H9 (cell line): ENCODE measurements at regions not wholly inside any gene's neighbourhood (a gene's known extent, or its start where the extent isn't known, plus 50 kb on each side); places are given as distances from the start of the nearest gene placed in this dataset.

Experiments
- DNase-seq: peaks from one replicate; pipeline ENCODE4 v3.0.0-alpha.2; 2017
- H2AFZ ChIP-seq: one replicate; pipeline ENCODE4 v1.6.1; 2013; ENCODE audit warnings: mild to moderate bottlenecking, low read length, control low read depth, moderate library complexity
- H2AK5ac ChIP-seq: 2 replicates; pipeline ENCODE4 v1.6.1; 2013; ENCODE audit warnings: low read length, control low read depth, mixed read lengths; ENCODE audit not compliant: insufficient read length
- H2BK120ac ChIP-seq: one replicate; pipeline ENCODE4 v1.6.1; 2013; ENCODE audit warnings: low read depth, mild to moderate bottlenecking, low read length, control low read depth, inconsistent platforms; ENCODE audit not compliant: poor library complexity, severe bottlenecking
- H2BK12ac ChIP-seq: 2 replicates; pipeline ENCODE4 v1.6.1; 2013; ENCODE audit warnings: low read length, control low read depth, mixed read lengths, low read depth; ENCODE audit not compliant: insufficient read length
- H2BK15ac ChIP-seq: 2 replicates; pipeline ENCODE4 v1.6.1; 2013; ENCODE audit warnings: low read depth, low read length, control low read depth
- H2BK20ac ChIP-seq: one replicate; pipeline ENCODE4 v1.6.1; 2013; ENCODE audit warnings: low read depth, mild to moderate bottlenecking, low read length, control low read depth, inconsistent platforms; ENCODE audit not compliant: poor library complexity, severe bottlenecking
- H2BK5ac ChIP-seq: 2 replicates; pipeline ENCODE4 v1.6.1; 2013; ENCODE audit warnings: low read length, control low read depth, mixed read lengths; ENCODE audit not compliant: insufficient read length
- H3K14ac ChIP-seq: 2 replicates; pipeline ENCODE4 v1.6.1; 2013; ENCODE audit warnings: low read length, control low read depth; ENCODE audit not compliant: insufficient read depth
- H3K18ac ChIP-seq: 2 replicates; pipeline ENCODE4 v1.6.1; 2013; ENCODE audit warnings: low read depth, mild to moderate bottlenecking, mixed read lengths, low read length, control low read depth; ENCODE audit not compliant: insufficient read length
- H3K23ac ChIP-seq: 2 replicates; pipeline ENCODE4 v1.6.1; 2013; ENCODE audit warnings: low read length, control low read depth, mixed read lengths, low read depth; ENCODE audit not compliant: insufficient read length
- H3K23me2 ChIP-seq: 2 replicates; pipeline ENCODE4 v1.6.1; 2013; ENCODE audit warnings: low read depth, mild to moderate bottlenecking, mixed read lengths, low read length, control low read depth; ENCODE audit not compliant: insufficient read length, poor library complexity, severe bottlenecking
- H3K27ac ChIP-seq: 2 replicates; pipeline ENCODE4 v1.5.1; 2013; ENCODE audit warnings: low read length, control low read depth, mixed read lengths, low read depth; ENCODE audit not compliant: insufficient read length
- H3K27me3 ChIP-seq: 2 replicates; pipeline ENCODE4 v1.6.1; 2013; ENCODE audit warnings: low read length, control low read depth, inconsistent platforms; ENCODE audit not compliant: insufficient read depth
- H3K4ac ChIP-seq: 2 replicates; pipeline ENCODE4 v1.6.1; 2013; ENCODE audit warnings: low read depth, mild to moderate bottlenecking, control low read depth, inconsistent platforms, low read length, moderate library complexity
- H3K4me1 ChIP-seq: 2 replicates; pipeline ENCODE4 v1.6.1; 2013; ENCODE audit warnings: low read length, control low read depth, inconsistent platforms; ENCODE audit not compliant: insufficient read depth
- H3K4me2 ChIP-seq: 2 replicates; pipeline ENCODE4 v1.6.1; 2013; ENCODE audit warnings: low read length, control low read depth, mixed read lengths; ENCODE audit not compliant: insufficient read length, insufficient read depth
- H3K56ac ChIP-seq: 2 replicates; pipeline ENCODE4 v1.6.1; 2013; ENCODE audit warnings: low read depth, mild to moderate bottlenecking, mixed read lengths, low read length, control low read depth; ENCODE audit not compliant: insufficient read length
- H3K79me1 ChIP-seq: 2 replicates; pipeline ENCODE4 v1.6.1; 2013; ENCODE audit warnings: low read depth, mild to moderate bottlenecking, moderate library complexity, low read length, control low read depth, inconsistent platforms; ENCODE audit not compliant: insufficient read depth, poor library complexity, severe bottlenecking
- H3K79me2 ChIP-seq: 2 replicates; pipeline ENCODE4 v1.6.1; 2013; ENCODE audit warnings: low read length, control low read depth, inconsistent platforms; ENCODE audit not compliant: insufficient read depth
- H3K9ac ChIP-seq: 2 replicates; pipeline ENCODE4 v1.6.1; 2013; ENCODE audit warnings: low read length, control low read depth, mixed read lengths; ENCODE audit not compliant: insufficient read length; ENCODE audit errors: extremely low read depth
- H3K9me3 ChIP-seq: one replicate; pipeline ENCODE4 v1.6.1; 2013; ENCODE audit warnings: low read depth, low read length, inconsistent platforms; ENCODE audit not compliant: control insufficient read depth
- H3T11ph ChIP-seq: one replicate; pipeline ENCODE4 v1.6.1; 2013; ENCODE audit warnings: mild to moderate bottlenecking, low read length, control low read depth, inconsistent platforms
- H4K20me1 ChIP-seq: one replicate; pipeline ENCODE4 v1.6.1; 2013; ENCODE audit not compliant: control insufficient read depth, insufficient read length, insufficient read depth
- H4K5ac ChIP-seq: 2 replicates; pipeline ENCODE4 v1.6.1; 2013; ENCODE audit warnings: low read depth, mild to moderate bottlenecking, mixed read lengths, low read length, control low read depth; ENCODE audit not compliant: insufficient read length
- H4K8ac ChIP-seq: replicated peaks from 2 replicates; pipeline ENCODE4 v1.6.1; 2013; ENCODE audit warnings: low read length, control low read depth, mixed read lengths, low read depth; ENCODE audit not compliant: insufficient read length
- H4K91ac ChIP-seq: 2 replicates; pipeline ENCODE4 v1.6.1; 2013; ENCODE audit warnings: low read depth, mild to moderate bottlenecking, moderate library complexity, mixed read lengths, low read length, control low read depth; ENCODE audit not compliant: insufficient read length
- H3K27ac Mint-ChIP-seq, 3 experiments: 2 replicates in 2 of 3; 3 replicates in 1 of 3; pipeline ENCODE4 v1.8.0; 2020 to 2021; ENCODE audit warnings: mixed read lengths in 3 of 3, mild to moderate bottlenecking in 1 of 3, moderate library complexity in 1 of 3
- H3K27me3 Mint-ChIP-seq: 2 replicates; pipeline ENCODE4 v1.8.0; 2021; ENCODE audit warnings: low read depth, mild to moderate bottlenecking, moderate library complexity, mixed read lengths
- H3K36me3 Mint-ChIP-seq, 3 experiments: 2 replicates in 2 of 3; 3 replicates in 1 of 3; pipeline ENCODE4 v1.8.0; 2020 to 2021; ENCODE audit warnings: low read depth in 3 of 3, mixed read lengths in 3 of 3; ENCODE audit not compliant: insufficient read depth in 1 of 3
- H3K4me1 Mint-ChIP-seq, 2 experiments: 2 replicates each; pipeline ENCODE4 v1.8.0; 2020; ENCODE audit warnings: mixed read lengths in 2 of 2
- H3K4me3 Mint-ChIP-seq, 2 experiments: 2 replicates in 1 of 2; 3 replicates in 1 of 2; pipeline ENCODE4 v1.8.0; 2020 to 2021; ENCODE audit warnings: mild to moderate bottlenecking in 2 of 2, mixed read lengths in 2 of 2, moderate library complexity in 1 of 2
- H3K9me3 Mint-ChIP-seq, 2 experiments: 2 replicates in 1 of 2; 3 replicates in 1 of 2; pipeline ENCODE4 v1.8.0; 2020; ENCODE audit warnings: mild to moderate bottlenecking in 2 of 2, mixed read lengths in 2 of 2, moderate library complexity in 1 of 2
- CTCF ChIP-seq: fragments of 200-600 bp; sonication (generic); conservative IDR thresholded peaks from 3 replicates; pipeline ENCODE4 v1.8.0; 2021; ENCODE audit warnings: antibody characterized with exemption, mild to moderate bottlenecking
- WGBS: extraction: QIAGEN DNeasy Blood & Tissue Kit; methylation state at CpG from one replicate; pipeline ENCODE4 v1.1.7; 2013; ENCODE audit warnings: missing lambda C conversion rate, low lambda C conversion rate, mixed read lengths; ENCODE audit not compliant: insufficient read length; ENCODE audit errors: extremely low coverage; 5-methylcytosine and 5-hydroxymethylcytosine counted together

GRCh38 chr10:113356794-113357680, 195.8 kb upstream of the HABP2 start:
- H3K18ac ChIP-seq = no peak overlapping the region
- DNase-seq = no peak
- no peak overlapping the region for H3K4me2 ChIP-seq
- no peaks in the 10 kb centered on the region for H4K20me1 ChIP-seq
- Mint-ChIP-seq H3K4me1 (peaks cover 2 to 16% of the 10 kb centered on the region in 2 experiments), H3K4me3 (no peak overlapping the region), H3K27me3 (peaks cover 3% of the 10 kb centered on the region), H3K27ac (no peak overlapping the region), H3K36me3 (no peaks in the 10 kb centered on the region), H3K9me3 (no peaks in the 10 kb centered on the region)
- H2BK120ac ChIP-seq = no peak overlapping the region
- H3K79me1 ChIP-seq = no peaks in the 10 kb centered on the region
- H4K91ac ChIP-seq = no peak overlapping the region
- H3K56ac ChIP-seq = no peak overlapping the region
- H3K4me1 ChIP-seq = no peaks in the 10 kb centered on the region
- no peak overlapping the region for H3K27ac ChIP-seq
- H3K79me2 ChIP-seq = no peaks in the 10 kb centered on the region
- no peak overlapping the region for H3K14ac ChIP-seq
- TF ChIP-seq CTCF = no peak
- no peaks in the 10 kb centered on the region for H3K9me3 ChIP-seq
- no peaks in the 10 kb centered on the region for H3K23me2 ChIP-seq
- no CpG with 5 or more reads among the region's 5 CpGs for WGBS
- H3K23ac ChIP-seq = no peak overlapping the region
- H3K9ac ChIP-seq = no peak overlapping the region
- H2BK12ac ChIP-seq = no peak overlapping the region
- H2AK5ac ChIP-seq = no peak overlapping the region
- no peak overlapping the region for H4K5ac ChIP-seq
- no peak overlapping the region for H2AFZ ChIP-seq
- H3K27me3 ChIP-seq = no peaks in the 10 kb centered on the region
- no peak overlapping the region for H3K4ac ChIP-seq
- H2BK20ac ChIP-seq = no peak overlapping the region
- H3T11ph ChIP-seq = no peak overlapping the region
- no peak overlapping the region for H2BK5ac ChIP-seq
- H4K8ac ChIP-seq = no peak overlapping the region
- no peak overlapping the region for H2BK15ac ChIP-seq
